ENCODE measurements at regions not wholly inside any gene's neighbourhood (a gene's known extent, or its start where the extent isn't known, plus 50 kb on each side); places are given as distances from the start of the nearest gene placed in this dataset.

- TF ChIP-seq, protein P1, sequence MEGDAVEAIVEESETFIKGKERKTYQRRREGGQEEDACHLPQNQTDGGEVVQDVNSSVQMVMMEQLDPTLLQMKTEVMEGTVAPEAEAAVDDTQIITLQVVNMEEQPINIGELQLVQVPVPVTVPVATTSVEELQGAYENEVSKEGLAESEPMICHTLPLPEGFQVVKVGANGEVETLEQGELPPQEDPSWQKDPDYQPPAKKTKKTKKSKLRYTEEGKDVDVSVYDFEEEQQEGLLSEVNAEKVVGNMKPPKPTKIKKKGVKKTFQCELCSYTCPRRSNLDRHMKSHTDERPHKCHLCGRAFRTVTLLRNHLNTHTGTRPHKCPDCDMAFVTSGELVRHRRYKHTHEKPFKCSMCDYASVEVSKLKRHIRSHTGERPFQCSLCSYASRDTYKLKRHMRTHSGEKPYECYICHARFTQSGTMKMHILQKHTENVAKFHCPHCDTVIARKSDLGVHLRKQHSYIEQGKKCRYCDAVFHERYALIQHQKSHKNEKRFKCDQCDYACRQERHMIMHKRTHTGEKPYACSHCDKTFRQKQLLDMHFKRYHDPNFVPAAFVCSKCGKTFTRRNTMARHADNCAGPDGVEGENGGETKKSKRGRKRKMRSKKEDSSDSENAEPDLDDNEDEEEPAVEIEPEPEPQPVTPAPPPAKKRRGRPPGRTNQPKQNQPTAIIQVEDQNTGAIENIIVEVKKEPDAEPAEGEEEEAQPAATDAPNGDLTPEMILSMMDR (IDR thresholded peaks at IDR 0.05), result no peak
- TF ChIP-seq POLR2A (IDR thresholded peaks at IDR 0.05), result no peak
Observed at GRCh38 chr3:159280386-159281191, 478.7 kb downstream of the MFSD1 start.
